ENCODE measurements at regions not wholly inside any gene's neighbourhood (a gene's known extent, or its start where the extent isn't known, plus 50 kb on each side); places are given as distances from the start of the nearest gene placed in this dataset.

- Histone ChIP-seq H3K9ac (ENCODE audit: low read length) (no peak overlapping the region), H3K27ac (ENCODE audit: low read depth, low read length, poor library complexity, severe bottlenecking) (no peak overlapping the region), H3K9me3 (ENCODE audit: low read length) (no peaks in the 10 kb centered on the region), H4K20me1 (ENCODE audit: insufficient read depth, low read length) (no peaks in the 10 kb centered on the region), H3K4me3 (ENCODE audit: low read depth, low read length, poor library complexity, severe bottlenecking) (no peak overlapping the region), H3K79me2 (ENCODE audit: insufficient read depth, low read length) (no peaks in the 10 kb centered on the region), H3K9me2 (ENCODE audit: low read depth, low read length) (no peaks in the 10 kb centered on the region), H3F3A (ENCODE audit: insufficient read depth, low read length) (no peaks in the 10 kb centered on the region), H3K4me2 (ENCODE audit: low read length) (no peak overlapping the region), H3K27me3 (ENCODE audit: insufficient read depth, low read length) (no peaks in the 10 kb centered on the region), H3K4me1 (ENCODE audit: insufficient read depth, low read length, severe bottlenecking) (no peaks in the 10 kb centered on the region), H2AFZ (ENCODE audit: low read length) (no peak overlapping the region), H3K36me3 (ENCODE audit: insufficient read depth, low read length) (no peaks in the 10 kb centered on the region)
- no peak for TF ChIP-seq CTCF (IDR thresholded peaks at IDR 0.05; ENCODE audit: low read length)
- no peak for TF ChIP-seq EZH2 (IDR thresholded peaks at IDR 0.05; ENCODE audit: borderline replicate concordance, low read length)
Observed at GRCh38 chr1:22350171-22350923, 101.3 kb upstream of the ZBTB40 start.

- Histone ChIP-seq H3K27me3 (ENCODE audit: insufficient read depth, low read length) (no peaks in the 10 kb centered on the region), H3K4me1 (ENCODE audit: insufficient read depth, low read length, severe bottlenecking) (no peaks in the 10 kb centered on the region), H3K36me3 (ENCODE audit: insufficient read depth, low read length) (no peaks in the 10 kb centered on the region), H3K4me2 (ENCODE audit: low read length) (no peak overlapping the region), H3F3A (ENCODE audit: insufficient read depth, low read length) (no peaks in the 10 kb centered on the region), H3K9me2 (ENCODE audit: low read depth, low read length) (no peaks in the 10 kb centered on the region), H2AFZ (ENCODE audit: low read length) (no peak overlapping the region), H4K20me1 (ENCODE audit: insufficient read depth, low read length) (no peaks in the 10 kb centered on the region), H3K9me3 (ENCODE audit: low read length) (no peaks in the 10 kb centered on the region), H3K27ac (ENCODE audit: low read depth, low read length, poor library complexity, severe bottlenecking) (no peak overlapping the region), H3K79me2 (ENCODE audit: insufficient read depth, low read length) (no peaks in the 10 kb centered on the region), H3K4me3 (ENCODE audit: low read depth, low read length, poor library complexity, severe bottlenecking) (no peak overlapping the region), H3K9ac (ENCODE audit: low read length) (no peak overlapping the region)
- TF ChIP-seq EZH2 (IDR thresholded peaks at IDR 0.05; ENCODE audit: borderline replicate concordance, low read length) (no peak), CTCF (IDR thresholded peaks at IDR 0.05; ENCODE audit: low read length) (no peak)
Observed at GRCh38 chr1:22350924-22351767, 100.5 kb upstream of the ZBTB40 start.

- H3K4me2 ChIP-seq (ENCODE audit: low read length): no peak overlapping the region
- H3K9me2 ChIP-seq (ENCODE audit: low read depth, low read length): no peaks in the 10 kb centered on the region
- no peaks in the 10 kb centered on the region for H3K79me2 ChIP-seq (ENCODE audit: insufficient read depth, low read length)
- H4K20me1 ChIP-seq (ENCODE audit: insufficient read depth, low read length): no peaks in the 10 kb centered on the region
- H3K36me3 ChIP-seq (ENCODE audit: insufficient read depth, low read length): no peaks in the 10 kb centered on the region
- no peaks in the 10 kb centered on the region for H3K4me1 ChIP-seq (ENCODE audit: insufficient read depth, low read length, severe bottlenecking)
- no peaks in the 10 kb centered on the region for H3K27me3 ChIP-seq (ENCODE audit: insufficient read depth, low read length)
- H2AFZ ChIP-seq (ENCODE audit: low read length): no peak overlapping the region
- H3K27ac ChIP-seq (ENCODE audit: low read depth, low read length, poor library complexity, severe bottlenecking): no peak overlapping the region
- no peaks in the 10 kb centered on the region for H3F3A ChIP-seq (ENCODE audit: insufficient read depth, low read length)
- H3K9ac ChIP-seq (ENCODE audit: low read length): no peak overlapping the region
- TF ChIP-seq EZH2 (IDR thresholded peaks at IDR 0.05; ENCODE audit: borderline replicate concordance, low read length) (no peak), CTCF (IDR thresholded peaks at IDR 0.05; ENCODE audit: low read length) (no peak)
- H3K4me3 ChIP-seq (ENCODE audit: low read depth, low read length, poor library complexity, severe bottlenecking): no peak overlapping the region
- no peaks in the 10 kb centered on the region for H3K9me3 ChIP-seq (ENCODE audit: low read length)
Observed at GRCh38 chr1:22351768-22352080, 99.9 kb upstream of the ZBTB40 start.

Measured in OCI-LY1 (cell line).